ENCODE measurements at regions not wholly inside any gene's neighbourhood (a gene's known extent, or its start where the extent isn't known, plus 50 kb on each side); places are given as distances from the start of the nearest gene placed in this dataset.

GRCh38 chr15:79230766-79231165 is 51.8 kb upstream of the ANKRD34C start:
- intact Hi-C loops (cut with DNase I; ENCODE audit: low total_unique reads), result no loop called here
- H3K4me1 ChIP-seq, result no peaks in the 10 kb centered on the region
- H3K9me3 ChIP-seq, result peaks cover 0 to 14% of the 10 kb centered on the region in 2 donors
- H3K36me3 ChIP-seq, result no peaks in the 10 kb centered on the region
- H3K27me3 ChIP-seq, result no peaks in the 10 kb centered on the region
- no peak overlapping the region for H3K4me3 ChIP-seq
- H3K27ac ChIP-seq, result no peak overlapping the region
- DNase-seq, result no peak
- TF ChIP-seq POLR2A (IDR thresholded peaks at IDR 0.05), result no peak
- no peak for TF ChIP-seq CTCF (IDR thresholded peaks at IDR 0.05)

DNA sequence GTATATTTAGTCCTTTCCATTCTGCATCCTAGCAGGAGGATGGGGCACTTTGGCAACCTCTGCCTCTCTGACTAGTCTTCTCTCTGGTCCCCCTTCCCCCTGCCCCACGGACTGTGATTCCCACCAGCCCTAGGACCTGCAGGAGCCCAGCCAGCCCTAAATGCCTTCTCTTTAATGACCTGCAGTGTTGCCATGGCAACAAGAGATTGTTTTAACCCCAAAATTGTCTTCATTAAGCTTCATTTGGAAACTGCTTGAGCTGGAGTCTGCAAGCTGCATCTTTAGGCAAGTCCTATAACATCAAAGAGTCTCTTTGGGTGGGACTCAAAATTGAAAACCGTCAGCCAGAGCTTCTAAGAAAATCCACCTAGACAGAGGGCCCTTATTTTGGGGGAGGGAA is 59.7 kb upstream of the ANKRD34C start:
- Histone ChIP-seq H3K27me3 (no peaks in the 10 kb centered on the region), H3K4me1 (no peaks in the 10 kb centered on the region), H3K4me3 (no peak overlapping the region), H3K36me3 (no peaks in the 10 kb centered on the region), H3K27ac (no peak overlapping the region), H3K9me3 (no peaks in the 10 kb centered on the region)
- intact Hi-C loops (cut with DNase I; ENCODE audit: low total_unique reads), result no loop called here
- DNase-seq, result no peak
- no peak for TF ChIP-seq POLR2A (IDR thresholded peaks at IDR 0.05)
- TF ChIP-seq CTCF (IDR thresholded peaks at IDR 0.05), result no peak

DNA sequence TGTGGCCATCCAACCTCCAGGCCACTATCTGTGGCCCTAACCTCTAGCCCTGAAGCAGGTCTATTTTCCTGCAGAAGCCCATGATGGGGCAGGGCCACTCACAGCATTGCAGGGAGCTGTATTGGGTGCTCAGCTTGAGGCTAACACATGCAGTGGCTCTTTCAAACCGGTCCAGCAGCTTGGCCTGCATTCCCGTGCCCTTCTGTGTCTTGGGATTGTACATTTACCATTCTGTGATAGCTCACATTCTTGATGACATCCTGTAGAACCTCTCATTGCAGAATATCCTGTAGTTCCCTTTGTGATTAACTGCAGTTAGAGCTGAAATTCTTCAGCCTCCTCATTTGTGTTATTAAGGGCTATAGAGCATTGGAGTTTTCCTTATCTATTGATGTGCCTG is 60.8 kb upstream of the ANKRD34C start:
- DNase-seq, result no peak
- no peak for TF ChIP-seq CTCF (IDR thresholded peaks at IDR 0.05)
- TF ChIP-seq POLR2A (IDR thresholded peaks at IDR 0.05), result no peak
- no peaks in the 10 kb centered on the region for H3K4me1 ChIP-seq
- H3K27ac ChIP-seq, result no peak overlapping the region
- no peaks in the 10 kb centered on the region for H3K9me3 ChIP-seq
- intact Hi-C loops (cut with DNase I; ENCODE audit: low total_unique reads), result no loop called here
- no peaks in the 10 kb centered on the region for H3K36me3 ChIP-seq
- H3K27me3 ChIP-seq, result no peaks in the 10 kb centered on the region
- H3K4me3 ChIP-seq, result no peak overlapping the region

DNA sequence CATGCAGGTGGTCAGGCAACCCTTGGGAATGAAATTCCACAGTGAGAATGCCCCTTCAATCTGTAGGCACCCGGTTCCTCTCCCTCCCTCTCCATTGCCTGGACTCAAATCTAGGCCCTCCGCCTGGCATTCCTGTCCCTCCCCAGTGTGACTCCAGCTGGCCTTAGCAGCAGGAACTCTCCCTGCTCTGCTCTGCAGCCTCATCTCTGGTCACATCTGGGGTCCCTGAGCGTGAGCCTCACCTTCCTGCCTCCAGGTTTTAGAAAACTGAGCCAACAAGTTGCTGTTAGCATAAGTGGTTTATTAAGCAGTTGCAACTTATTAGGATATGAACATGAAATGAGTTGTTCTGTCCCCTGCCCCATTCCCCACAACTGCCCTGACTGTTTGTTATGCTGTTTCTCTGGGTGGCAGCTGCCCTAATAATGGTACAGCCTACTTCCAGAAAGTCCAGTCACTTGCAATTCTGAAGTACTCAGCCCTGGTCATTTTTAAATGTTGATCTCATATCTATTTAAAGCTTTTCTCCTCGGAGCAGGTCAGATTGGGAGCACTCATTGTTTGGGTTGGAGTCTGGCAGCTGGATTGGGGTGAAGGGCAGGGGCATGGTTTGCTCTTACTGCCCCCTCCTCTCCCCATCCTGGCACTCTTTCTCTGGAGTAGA is 63.0 kb upstream of the ANKRD34C start:
- no peaks in the 10 kb centered on the region for H3K27me3 ChIP-seq
- no peak for DNase-seq
- TF ChIP-seq CTCF (IDR thresholded peaks at IDR 0.05) (no peak), POLR2A (IDR thresholded peaks at IDR 0.05) (no peak)
- H3K36me3 ChIP-seq, result no peaks in the 10 kb centered on the region
- no peaks in the 10 kb centered on the region for H3K9me3 ChIP-seq
- H3K27ac ChIP-seq, result no peak overlapping the region
- no peak overlapping the region for H3K4me3 ChIP-seq
- intact Hi-C loops (cut with DNase I; ENCODE audit: low total_unique reads), result no loop called here
- H3K4me1 ChIP-seq, result no peaks in the 10 kb centered on the region

DNA sequence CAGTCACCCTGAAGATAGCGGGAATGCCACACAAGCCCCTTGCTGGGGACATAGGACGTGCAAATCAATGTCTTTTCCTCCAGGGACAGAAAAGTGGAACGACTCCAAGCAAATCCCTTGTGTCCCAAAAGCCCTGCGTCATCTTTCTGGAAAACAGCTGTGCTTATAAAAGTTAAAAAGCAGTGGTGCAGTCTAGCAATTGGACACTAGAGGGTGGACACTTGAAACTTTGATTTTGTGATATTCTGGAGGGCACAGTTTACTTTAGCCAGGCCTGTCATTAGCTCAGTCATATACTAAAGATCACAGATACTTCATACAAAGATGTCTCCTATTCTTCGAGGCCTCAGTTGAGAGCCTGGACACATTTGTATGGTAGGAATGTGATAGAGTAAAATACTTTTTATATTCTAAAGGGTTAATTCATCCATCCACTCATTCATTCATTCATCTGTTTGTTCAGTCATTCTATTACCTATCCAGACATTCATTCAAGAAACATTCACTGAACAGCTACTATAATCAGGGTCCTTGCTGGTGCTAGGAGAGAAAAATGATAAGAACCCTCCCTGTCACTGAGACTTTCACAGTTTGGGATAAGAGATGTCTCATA is 63.8 kb upstream of the ANKRD34C start:
- no peak for DNase-seq
- H3K4me3 ChIP-seq, result no peak overlapping the region
- no peak for TF ChIP-seq CTCF (IDR thresholded peaks at IDR 0.05)
- TF ChIP-seq POLR2A (IDR thresholded peaks at IDR 0.05), result no peak
- H3K36me3 ChIP-seq, result no peaks in the 10 kb centered on the region
- H3K27ac ChIP-seq, result no peak overlapping the region
- no peaks in the 10 kb centered on the region for H3K27me3 ChIP-seq
- intact Hi-C loops (cut with DNase I; ENCODE audit: low total_unique reads), result no loop called here
- H3K4me1 ChIP-seq, result no peaks in the 10 kb centered on the region
- H3K9me3 ChIP-seq, result no peaks in the 10 kb centered on the region

Measured in uterus (tissue), 3 donors.